HG03039 (cell line): ENCODE measurements at regions not wholly inside any gene's neighbourhood (a gene's known extent, or its start where the extent isn't known, plus 50 kb on each side); places are given as distances from the start of the nearest gene placed in this dataset.
"Not testable (repeated sequence)": the region's sequence is repeated elsewhere in the genome, so short reads cannot be mapped to it uniquely, and the experiment has no call there.

Source experiments
- ATAC-seq: cut with Tn5 transposase; IDR thresholded peaks from one replicate; pipeline ENCODE4 v1.9.1; 2021; ENCODE audit warnings: mild to moderate bottlenecking, moderate library complexity; ENCODE audit not compliant: unreplicated experiment

- no peak for ATAC-seq
Observed at GRCh38 chr6:153572371-153572770, 441.3 kb upstream of the RGS17 start.

GRCh38 chr6:153568628-153569027 is 437.5 kb upstream of the RGS17 start:
- no peak for ATAC-seq

DNA sequence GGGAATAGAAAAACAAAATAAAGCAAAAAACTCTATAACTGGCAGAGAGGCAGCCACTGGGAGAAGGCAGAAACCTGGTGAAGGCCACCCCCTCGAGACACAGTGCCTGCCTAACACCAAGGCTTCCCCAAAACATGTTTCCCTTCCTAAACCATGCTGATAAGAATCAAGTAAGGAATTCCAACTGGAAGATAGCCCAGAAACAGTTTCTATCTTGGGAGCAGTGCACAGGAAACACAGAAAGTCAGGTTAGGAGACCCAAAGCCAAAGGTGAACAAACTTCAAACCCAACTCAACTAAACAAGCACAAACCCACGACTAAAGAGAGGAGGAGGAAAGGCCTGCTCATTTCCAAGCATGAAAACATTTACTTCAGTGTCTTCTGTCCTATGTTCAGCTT is 433.7 kb upstream of the RGS17 start:
- ATAC-seq, result no peak

DNA sequence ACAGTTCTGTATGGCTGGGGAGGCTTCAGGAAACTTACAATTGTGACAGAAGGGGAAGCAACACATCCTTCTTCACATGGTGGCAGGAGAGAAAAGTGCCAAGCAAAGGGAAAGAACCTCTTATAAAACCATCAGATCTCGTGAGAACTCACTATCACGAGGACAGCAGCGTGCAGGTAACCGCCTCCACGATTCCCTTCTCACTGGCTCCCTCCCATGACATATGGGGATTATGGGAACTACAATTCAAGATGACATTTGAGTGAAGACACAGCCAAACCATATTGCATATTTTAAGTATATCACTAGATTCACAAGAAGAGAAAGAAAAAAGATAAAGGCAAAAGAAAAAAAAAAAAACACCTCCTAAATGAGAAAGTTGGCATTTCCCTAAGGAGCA is 431.9 kb upstream of the RGS17 start:
- ATAC-seq, result no peak

GRCh38 chr6:153553627-153554026 is 422.5 kb upstream of the RGS17 start:
- ATAC-seq, result no peak

DNA sequence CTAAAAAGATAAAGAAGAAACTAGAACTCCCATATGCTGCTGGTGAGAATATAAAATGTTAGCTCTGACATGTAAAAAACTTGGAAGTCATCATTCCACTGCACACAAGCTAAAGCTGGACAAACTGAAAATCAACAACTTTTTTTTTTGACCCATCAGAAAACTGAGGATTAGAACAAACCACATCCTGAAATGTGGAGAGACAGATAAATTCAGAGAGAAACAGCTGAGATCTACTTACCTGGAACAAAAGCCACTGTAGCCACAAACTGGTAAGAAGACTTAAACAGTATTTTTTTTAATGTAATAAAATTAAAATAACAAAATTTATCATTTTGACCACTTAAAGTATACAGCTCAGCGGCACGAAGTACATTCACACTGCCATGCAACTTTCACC is 408.5 kb upstream of the RGS17 start:
- ATAC-seq, result no peak

DNA sequence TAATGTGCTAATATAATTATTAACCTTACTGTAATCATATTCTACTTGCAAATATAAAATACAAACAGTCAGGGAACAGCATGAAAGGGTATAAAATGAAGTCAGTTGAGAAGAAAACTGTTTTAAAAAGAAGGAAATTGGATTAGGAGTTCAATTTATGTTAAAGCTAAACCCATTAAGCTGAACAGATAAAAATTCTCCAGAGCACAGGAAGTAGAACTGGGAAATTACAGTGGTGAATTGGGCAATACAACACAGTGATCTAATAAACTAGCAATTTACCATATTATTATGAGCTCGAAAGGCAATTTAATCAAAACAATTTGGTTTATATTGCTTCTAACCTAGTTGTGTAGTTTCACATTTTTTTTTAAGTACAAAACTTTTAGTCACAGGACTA is 407.4 kb upstream of the RGS17 start:
- no peak for ATAC-seq

- no peak for ATAC-seq
Observed at GRCh38 chr6:153537422-153537821, 406.3 kb upstream of the RGS17 start.

DNA sequence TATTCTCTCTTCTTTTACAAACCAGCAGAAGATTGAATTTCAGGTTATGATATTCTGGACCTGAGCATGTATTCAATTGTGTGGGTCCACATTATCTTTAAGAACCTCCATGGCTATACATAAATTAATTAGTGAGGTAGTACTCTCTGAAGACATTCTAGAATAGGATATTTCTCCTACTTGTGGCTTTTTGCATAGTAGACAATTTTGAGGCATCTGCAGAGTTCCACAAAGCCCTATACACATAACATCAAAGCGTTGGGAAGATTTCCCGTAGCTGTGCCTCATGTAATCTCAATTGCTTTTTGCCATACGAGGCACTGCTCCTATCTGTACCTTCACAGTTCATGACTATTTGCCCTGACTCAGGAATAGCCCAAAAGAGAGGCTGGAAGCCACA is 395.4 kb upstream of the RGS17 start:
- no peak for ATAC-seq

DNA sequence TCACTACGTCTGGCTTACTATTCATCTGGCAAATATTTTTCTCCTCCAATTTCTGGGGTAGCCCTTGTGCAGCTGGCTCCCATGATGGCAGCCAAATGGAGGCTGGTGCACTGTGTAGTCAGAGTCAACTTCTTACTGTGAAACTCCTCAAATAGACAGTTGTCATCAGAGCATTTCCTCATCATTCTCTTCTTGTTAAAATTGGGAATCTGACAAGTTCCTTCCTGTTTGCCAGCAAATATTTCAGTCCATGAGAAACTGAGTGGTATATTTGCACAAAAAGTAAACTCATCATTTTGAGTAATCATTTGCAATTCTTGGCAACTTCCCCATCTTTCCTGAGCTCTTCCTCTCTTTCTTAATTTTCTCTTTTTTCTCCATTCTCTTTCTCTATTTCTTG is 394.9 kb upstream of the RGS17 start:
- ATAC-seq, result no peak

DNA sequence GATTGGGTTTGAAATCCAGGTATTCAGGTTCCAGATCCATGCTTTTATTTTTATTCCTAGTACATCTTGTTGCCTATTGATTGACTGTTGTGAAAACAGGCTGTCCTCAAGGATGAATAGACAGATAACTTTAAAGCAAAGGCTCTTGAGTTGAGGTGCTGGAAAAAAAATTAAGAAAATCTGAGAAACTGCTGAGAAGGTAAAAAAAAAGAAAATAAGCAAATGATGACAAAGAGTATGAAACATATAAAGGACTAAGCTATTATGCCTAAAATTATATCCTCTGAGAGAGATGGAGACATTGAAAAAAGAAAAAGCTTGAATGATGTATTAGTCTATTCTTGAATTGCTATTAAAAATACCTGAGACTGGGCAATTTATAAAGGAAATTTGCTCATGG is 392.3 kb upstream of the RGS17 start:
- ATAC-seq, result no peak

DNA sequence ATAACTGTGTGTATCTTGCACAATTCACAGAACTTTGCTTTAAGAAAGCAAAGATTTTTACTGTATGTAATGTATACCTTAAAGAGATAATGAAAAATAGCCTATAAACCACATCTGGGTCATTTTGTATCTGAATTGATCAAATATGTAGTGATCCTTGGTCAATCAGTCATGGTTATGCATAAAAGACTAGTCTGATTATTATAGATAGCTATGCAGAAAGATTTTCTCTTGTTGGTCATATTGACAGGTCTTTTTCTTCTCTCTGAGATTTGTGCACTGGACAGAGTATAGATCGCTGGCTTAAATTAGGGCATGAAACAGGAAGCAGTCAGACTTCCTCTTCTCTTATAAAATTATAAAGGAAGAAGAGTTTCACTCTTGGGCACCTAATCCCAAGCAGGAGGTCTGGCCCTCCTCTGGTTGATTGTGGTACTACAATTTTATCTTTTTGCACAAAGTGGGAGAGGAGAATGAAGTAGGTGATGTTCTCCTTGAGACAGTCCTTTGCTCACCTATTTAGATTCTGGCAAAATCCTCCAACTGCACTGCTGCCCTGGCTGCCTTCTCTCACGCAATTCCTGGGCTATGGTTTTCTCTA is 380.9 kb upstream of the RGS17 start:
- peak; percentile 73 for ATAC-seq

DNA sequence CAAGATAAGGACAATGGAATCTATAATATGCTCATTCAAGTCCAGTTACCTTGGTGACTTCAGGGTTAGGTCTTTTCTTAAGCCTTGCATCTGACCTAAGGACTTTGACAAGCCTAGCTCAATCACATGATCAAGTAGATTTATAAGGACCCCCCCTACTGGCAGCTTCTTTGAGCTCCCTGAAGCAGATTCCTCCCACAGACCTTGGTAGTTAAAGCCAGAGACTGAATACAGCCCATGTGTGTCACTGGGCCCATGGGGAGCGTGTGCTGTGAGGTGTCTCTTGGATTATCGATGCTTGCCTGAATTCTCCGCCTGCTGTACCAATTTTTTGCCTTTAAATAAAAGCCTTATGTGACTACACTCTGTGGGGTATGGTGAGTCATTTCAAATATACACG is 372.7 kb upstream of the RGS17 start:
- no peak for ATAC-seq

DNA sequence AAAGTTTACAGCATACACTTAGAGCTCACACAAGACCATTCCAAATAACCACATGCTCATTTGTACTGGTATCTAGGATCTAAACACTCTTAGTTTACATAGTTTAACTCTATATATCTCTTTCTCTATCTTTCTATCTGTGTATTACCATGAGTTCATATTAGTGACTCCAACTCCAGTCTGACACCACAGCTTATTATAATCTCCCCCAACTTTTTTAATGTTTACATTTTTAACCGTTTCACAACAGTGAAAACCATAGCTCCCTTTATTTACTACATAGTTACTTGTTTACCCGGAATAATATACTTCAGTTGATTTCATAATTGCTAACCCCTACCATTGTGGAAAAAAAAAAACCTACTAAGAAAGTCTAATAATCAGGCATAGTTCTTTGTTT is 362.4 kb upstream of the RGS17 start:
- ATAC-seq, result no peak

DNA sequence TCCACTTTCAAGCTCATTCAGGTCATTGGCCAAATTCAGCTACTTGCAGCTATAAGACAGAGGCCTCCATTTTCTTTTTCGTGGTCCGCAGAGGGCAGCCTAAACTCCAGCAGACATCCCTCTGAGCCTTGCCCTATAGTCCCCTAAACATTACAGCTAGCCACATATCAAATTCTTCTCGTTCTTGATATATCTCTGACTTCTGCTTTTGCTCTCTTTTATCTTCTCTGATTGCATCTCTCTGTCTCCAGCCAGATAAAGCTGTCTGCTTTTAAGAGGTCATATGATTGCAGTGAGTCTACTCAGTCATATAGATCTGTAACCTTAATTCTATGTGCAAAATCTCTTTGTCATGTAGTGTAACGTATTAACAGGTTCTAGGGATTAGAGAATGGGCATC is 358.4 kb upstream of the RGS17 start:
- ATAC-seq, result no peak

GRCh38 chr6:153488267-153488666 is 357.2 kb upstream of the RGS17 start:
- ATAC-seq, result no peak

GRCh38 chr6:153485072-153485471 is 354.0 kb upstream of the RGS17 start:
- no peak for ATAC-seq

- no peak for ATAC-seq
Observed at GRCh38 chr6:153484056-153484455, 353.0 kb upstream of the RGS17 start.

GRCh38 chr6:153476243-153476642 is 345.2 kb upstream of the RGS17 start:
- no peak for ATAC-seq

DNA sequence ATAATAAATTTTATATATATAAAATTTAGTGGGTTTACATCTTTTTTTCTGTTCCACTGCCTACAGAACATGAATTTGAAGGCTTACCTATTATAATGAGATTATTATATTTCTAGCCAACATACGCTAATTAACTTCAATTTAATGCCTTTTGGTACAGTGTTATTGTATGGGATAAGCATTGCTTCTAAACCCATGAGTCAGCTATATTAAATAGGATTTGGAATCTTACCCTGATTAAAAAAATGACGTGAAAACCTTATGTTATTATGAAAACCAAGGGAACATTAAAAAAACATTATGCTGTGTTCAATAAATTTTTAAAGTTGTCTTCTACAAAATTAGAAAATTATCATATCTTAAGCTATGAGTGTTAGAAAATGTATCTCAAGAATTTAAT is 334.0 kb upstream of the RGS17 start:
- ATAC-seq, result no peak

DNA sequence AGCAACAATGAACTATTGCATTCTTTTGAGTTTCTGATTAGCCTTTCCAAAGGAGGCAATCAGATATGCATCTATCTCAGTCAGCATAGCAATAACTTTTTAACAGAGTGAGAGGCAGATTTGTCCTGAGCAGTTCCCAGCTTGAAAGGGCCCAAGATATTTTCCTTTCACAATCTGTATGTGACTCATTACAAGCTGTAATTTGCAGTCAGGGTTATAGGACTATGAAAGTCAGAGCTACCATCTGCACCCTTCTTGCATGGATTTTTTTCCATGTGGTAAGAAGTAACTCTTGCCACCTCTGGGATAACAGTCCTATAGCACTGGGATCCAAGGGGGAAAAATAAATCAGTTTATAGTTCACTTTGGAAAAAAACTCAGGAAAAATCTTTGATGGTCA is 318.2 kb upstream of the RGS17 start:
- no peak for ATAC-seq

- not testable (repeated sequence) for ATAC-seq
Observed at GRCh38 chr6:153442749-153443148, 311.7 kb upstream of the RGS17 start.

GRCh38 chr6:153442096-153442495 is 311.0 kb upstream of the RGS17 start:
- ATAC-seq, result no peak

GRCh38 chr6:153437193-153437592 is 306.1 kb upstream of the RGS17 start:
- ATAC-seq, result no peak
